K562 (cell line): ENCODE measurements at regions not wholly inside any gene's neighbourhood (a gene's known extent, or its start where the extent isn't known, plus 50 kb on each side); places are given as distances from the start of the nearest gene placed in this dataset.
A peak's percentile ranks its signal among the peaks of the same experiment; 100 is the strongest.
"Not testable (repeated sequence)": the region's sequence is repeated elsewhere in the genome, so short reads cannot be mapped to it uniquely, and the experiment has no call there.

Experiments
- ATAC-seq: fragments of 200-7000 bp; cut with Tn5 transposase; 3 replicates; pipeline ENCODE4 v1.9.1; 2020; ENCODE audit warnings: moderate library complexity
- BruUV-seq: library from RNA; stranded (reverse); fragments of 400-500 nt; replicated peaks from 2 replicates; lab custom pipeline; 2021; lab: Mats Ljungman, UMichigan
- CTCF ChIA-PET: fragments of 300-600 bp; formaldehyde crosslinking; extraction: SDS; loops from one replicate; lab custom pipeline; 2021; ENCODE audit warnings: low intra/inter-chr PET ratio; lab: Yijun Ruan, JAX
- POLR2A ChIA-PET: fragments of 300-600, 350-650 bp; sonication (Branson Sonifier 250); formaldehyde crosslinking; extraction: SDS; loops from one replicate; lab custom pipeline; 2021; ENCODE audit warnings: antibody characterized with exemption, inconsistent platforms; lab: Yijun Ruan, JAX
- DNase-seq, 4 experiments: peaks; one replicate each; pipeline versions ENCODE4 v3.0.0 to v3.0.0-alpha.2; 2011 to 2018; ENCODE audit warnings: low spot score in 3 of 4, mixed read lengths in 3 of 4; ENCODE audit errors: extremely low read depth in 1 of 4
- FAIRE-seq: peaks from 2 replicates; lab custom pipeline; 2011; peaks lifted over from hg19 to GRCh38; lab: Jason Lieb, UNC
- H2AFZ ChIP-seq: 2 replicates; pipeline ENCODE4 v1.6.0; 2011; ENCODE audit warnings: low read depth, low read length, control low read depth, inconsistent platforms
- H3K27ac ChIP-seq: fragments of 200-600 bp; 3 replicates; pipeline ENCODE4 v1.8.0; 2011; ENCODE audit warnings: low read depth, mild to moderate bottlenecking, control low read depth, inconsistent platforms, low read length, moderate library complexity, mixed read lengths; ENCODE audit errors: extremely low read depth
- H3K27me3 ChIP-seq, 2 experiments: fragments of 300-600 bp in 1 of 2; 2 replicates in 1 of 2; 3 replicates in 1 of 2; pipeline versions ENCODE4 v1.6.0 to v1.8.0; 2011; ENCODE audit warnings: inconsistent platforms in 2 of 2, low read length in 2 of 2, mild to moderate bottlenecking in 1 of 2, mixed read lengths in 1 of 2, moderate library complexity in 1 of 2; ENCODE audit not compliant: control insufficient read depth in 2 of 2, insufficient read depth in 2 of 2
- H3K36me3 ChIP-seq: fragments of 300-600 bp; 3 replicates; pipeline ENCODE4 v1.8.0; 2011; ENCODE audit warnings: mild to moderate bottlenecking, low read length, inconsistent platforms; ENCODE audit not compliant: control insufficient read depth, insufficient read depth
- H3K4me1 ChIP-seq, 2 experiments: fragments of 200-600 bp in 1 of 2; replicated peaks in 1 of 2; 2 replicates in 1 of 2; 3 replicates in 1 of 2; pipeline versions ENCODE4 v1.5.1 to v1.8.0; 2011; ENCODE audit warnings: inconsistent platforms in 2 of 2, low read length in 2 of 2, mild to moderate bottlenecking in 1 of 2, mixed read lengths in 1 of 2, moderate library complexity in 1 of 2; ENCODE audit not compliant: control insufficient read depth in 2 of 2, insufficient read depth in 2 of 2
- H3K4me2 ChIP-seq: 2 replicates; pipeline ENCODE4 v1.6.1; 2011; ENCODE audit warnings: low read length, control low read depth, inconsistent platforms, mixed read lengths; ENCODE audit not compliant: insufficient read depth
- H3K4me3 ChIP-seq: fragments of 200-600 bp; sonication (generic), shearing (Covaris generic); 2 replicates; pipeline ENCODE4 v1.5.1; 2016; ENCODE audit warnings: control low read depth, inconsistent platforms
- H3K79me2 ChIP-seq: fragments of 200-600 bp; 3 replicates; pipeline ENCODE4 v1.8.0; 2011; ENCODE audit warnings: low read length, inconsistent platforms; ENCODE audit not compliant: control insufficient read depth, insufficient read depth
- H3K9ac ChIP-seq, 2 experiments: 2 replicates each; pipeline versions ENCODE4 v1.6.0 to v1.6.1; 2011; ENCODE audit warnings: low read depth in 2 of 2, low read length in 2 of 2, control low read depth in 1 of 2, inconsistent platforms in 1 of 2, mild to moderate bottlenecking in 1 of 2, mixed read lengths in 1 of 2; ENCODE audit not compliant: insufficient read depth in 1 of 2
- H3K9me1 ChIP-seq: one replicate; pipeline ENCODE4 v1.6.0; 2011; ENCODE audit warnings: inconsistent platforms, mild to moderate bottlenecking, low read length, moderate library complexity; ENCODE audit not compliant: control insufficient read depth, insufficient read depth
- H3K9me3 ChIP-seq: replicated peaks from 2 replicates; pipeline ENCODE4 v1.5.1; 2011; ENCODE audit warnings: low read depth, low read length, inconsistent platforms; ENCODE audit not compliant: control insufficient read depth, insufficient read depth
- H4K20me1 ChIP-seq: replicated peaks from 2 replicates; pipeline ENCODE4 v1.6.1; 2011; ENCODE audit warnings: low read length, inconsistent platforms, mixed read lengths; ENCODE audit not compliant: control insufficient read depth, insufficient read depth
- BCOR ChIP-seq: fragments of 450-650 bp; IDR thresholded peaks from 2 replicates; pipeline ENCODE4 v1.6.1; 2016
- CC2D1A ChIP-seq: fragments of 450-650 bp; IDR thresholded peaks from 2 replicates; pipeline ENCODE4 v1.6.1; 2017; ENCODE audit warnings: mild to moderate bottlenecking
- CEBPG ChIP-seq, 3 experiments: fragments of 200-800 bp in 1 of 3; sonication (Bioruptor generic) in 1 of 3; sonication (generic) in 1 of 3; formaldehyde crosslinking in 1 of 3; IDR thresholded peaks in 2 of 3; conservative IDR thresholded peaks in 1 of 3; 2 replicates each; pipeline versions ENCODE4 v1.6.1 to v1.8.0; 2016 to 2022; ENCODE audit warnings: missing compliant biosample characterization in 2 of 3, missing genetic modification characterization in 2 of 3, mild to moderate bottlenecking in 1 of 3, missing genetic modification reagents in 1 of 3
- HLTF ChIP-seq: fragments of 450-650 bp; IDR thresholded peaks from 2 replicates; pipeline ENCODE4 v1.6.1; 2016
- IRF9 ChIP-seq: fragments of 450-650 bp; IDR thresholded peaks from 2 replicates; pipeline ENCODE4 v1.6.1; 2016; ENCODE audit warnings: missing biosample characterization, missing genetic modification characterization
- LARP7 ChIP-seq: fragments of 450-650 bp; IDR thresholded peaks from 2 replicates; pipeline ENCODE4 v1.6.1; 2016
- MLLT1 ChIP-seq, 2 experiments: fragments of 450-650 bp; IDR thresholded peaks; 2 replicates each; pipeline ENCODE4 v1.6.1; 2016
- TAL1 ChIP-seq: fragments of 450-650 bp; IDR thresholded peaks from 2 replicates; pipeline ENCODE4 v1.6.1; 2016; ENCODE audit warnings: mild to moderate bottlenecking
- ZC3H8 ChIP-seq: fragments of 450-650 bp; IDR thresholded peaks from 2 replicates; pipeline ENCODE4 v1.6.1; 2017
- ZNF24 ChIP-seq: fragments of 450-650 bp; IDR thresholded peaks from 2 replicates; pipeline ENCODE4 v1.6.1; 2016
- ZNF318 ChIP-seq, 2 experiments: fragments of 450-650 bp; IDR thresholded peaks; 2 replicates each; pipeline ENCODE4 v1.6.1; 2016; ENCODE audit warnings: mild to moderate bottlenecking in 2 of 2, borderline replicate concordance in 1 of 2, low read depth in 1 of 2, moderate library complexity in 1 of 2
- WGBS: fragments of 100-300 bp; shearing (Covaris generic); methylation state at CpG from one replicate; pipeline ENCODE4 v1.1.6; 2016; ENCODE audit warnings: low coverage, mixed read lengths; ENCODE audit not compliant: insufficient coverage; ENCODE audit errors: missing lambda C conversion rate; 5-methylcytosine and 5-hydroxymethylcytosine counted together
- in situ Hi-C: fragments of 300-500 bp; cut with MboI; formaldehyde crosslinking; loops from 4 replicates; pipeline ENCODE4 v1.15.0; 2018; ENCODE audit warnings: inconsistent platforms, mixed read lengths
- intact Hi-C: fragments of 100-400 bp; cut with micrococcal nuclease; formaldehyde crosslinking; loops from 2 replicates; pipeline ENCODE4 v1.14.2; 2022

- in situ Hi-C loops; H3K9me1 ChIP-seq; H3K36me3 ChIP-seq; FAIRE-seq; DNase-seq; CTCF ChIA-PET; H3K79me2 ChIP-seq; H3K4me1 ChIP-seq; H2AFZ ChIP-seq; H3K27me3 ChIP-seq; H3K27ac ChIP-seq; ATAC-seq; H3K4me2 ChIP-seq; H3K9ac ChIP-seq; H3K4me3 ChIP-seq; H4K20me1 ChIP-seq; BruUV-seq; POLR2A ChIA-PET; H3K9me3 ChIP-seq; intact Hi-C loops; TF ChIP-seq CEBPG (CRISPR knock-in tag; IDR thresholded peaks at IDR 0.05): not testable (repeated sequence)
- 70% methylated on average over 1 of the region's 1 CpG for WGBS
- TF ChIP-seq HLTF (peak; percentile 35; the same call in 1 of the 2 replicates), TAL1 (0 out of 2 replicates have a peak, but pooled peaks have one; percentile 6), ZC3H8 (0 out of 2 replicates have a peak, but pooled peaks have one; percentile 24), IRF9 (tag) (peak; percentile 60; the same call in 1 of the 2 replicates), MLLT1 (IDR thresholded peaks at IDR 0.05) (0 out of 4 replicates have a peak, but pooled peaks of 1 of the 2 experiments have one; percentile 36), CC2D1A (peak; percentile 15; the same call in 1 of the 2 replicates), BCOR (peak; percentile 84), CEBPG (tag; conservative IDR thresholded peaks at IDR 0.05 in 1 of 2, IDR thresholded peaks at IDR 0.05 in 1 of 2) (peak in 1 of 2 experiments; percentile 43; a peak in 1 of 4 replicates), ZNF24 (peak; percentile 98), ZNF318 (IDR thresholded peaks at IDR 0.05; ENCODE audit: borderline replicate concordance in 1 of 2, low read depth in 1 of 2) (peak in 1 of 2 experiments; percentile 49; a peak in 1 of 4 replicates), LARP7 (0 out of 2 replicates have a peak, but pooled peaks have one; percentile 30)
Measured at GRCh38 chr7:65145008-65145407, 138.5 kb upstream of the ERV3-1 start.
